ENCODE measurements at regions not wholly inside any gene's neighbourhood (a gene's known extent, or its start where the extent isn't known, plus 50 kb on each side); places are given as distances from the start of the nearest gene placed in this dataset.

- H3K27me3 ChIP-seq (ENCODE audit: low read length) = no peaks in the 10 kb centered on the region
- H3F3A ChIP-seq (ENCODE audit: insufficient read depth) = no peaks in the 10 kb centered on the region
- no peak overlapping the region for H3K27ac ChIP-seq (ENCODE audit: low read depth, low read length)
- TF ChIP-seq CTCF (IDR thresholded peaks at IDR 0.05; ENCODE audit: insufficient read depth, low read length, poor library complexity, severe bottlenecking) = no peak
- no peak for TF ChIP-seq EZH2phosphoT487 (conservative IDR thresholded peaks at IDR 0.05; ENCODE audit: low read length)
- no peaks in the 10 kb centered on the region for H3K9me3 ChIP-seq (ENCODE audit: insufficient read depth, low read length)
- H4K20me1 ChIP-seq (ENCODE audit: low read depth, low read length) = no peaks in the 10 kb centered on the region
- no peaks in the 10 kb centered on the region for H3K9me2 ChIP-seq (replicated peaks; ENCODE audit: insufficient read depth, low read length)
- H3K79me2 ChIP-seq (ENCODE audit: insufficient read depth, low read length) = no peaks in the 10 kb centered on the region
- H3K36me3 ChIP-seq (ENCODE audit: low read length) = no peaks in the 10 kb centered on the region
- H3K9ac ChIP-seq (ENCODE audit: low read length) = no peak overlapping the region
- H3K4me3 ChIP-seq (ENCODE audit: insufficient read depth, low read length, poor library complexity, severe bottlenecking) = no peak overlapping the region
- no peak overlapping the region for H2AFZ ChIP-seq (ENCODE audit: low read depth, low read length, severe bottlenecking)
- H3K4me2 ChIP-seq (ENCODE audit: low read depth, low read length, poor library complexity, severe bottlenecking) = no peak overlapping the region
Observed at GRCh38 chr1:218828125-218828650, 345.5 kb upstream of the LYPLAL1 start.

- no peaks in the 10 kb centered on the region for H3K27me3 ChIP-seq (ENCODE audit: low read length)
- no peaks in the 10 kb centered on the region for H3K36me3 ChIP-seq (ENCODE audit: low read length)
- H3K9ac ChIP-seq (ENCODE audit: low read length) = no peak overlapping the region
- H3K9me2 ChIP-seq (replicated peaks; ENCODE audit: insufficient read depth, low read length) = no peaks in the 10 kb centered on the region
- no peak overlapping the region for H3K4me2 ChIP-seq (ENCODE audit: low read depth, low read length, poor library complexity, severe bottlenecking)
- H4K20me1 ChIP-seq (ENCODE audit: low read depth, low read length) = no peaks in the 10 kb centered on the region
- H3K27ac ChIP-seq (ENCODE audit: low read depth, low read length) = no peak overlapping the region
- H3K4me3 ChIP-seq (ENCODE audit: insufficient read depth, low read length, poor library complexity, severe bottlenecking) = no peak overlapping the region
- TF ChIP-seq EZH2phosphoT487 (conservative IDR thresholded peaks at IDR 0.05; ENCODE audit: low read length) = no peak
- TF ChIP-seq CTCF (IDR thresholded peaks at IDR 0.05; ENCODE audit: insufficient read depth, low read length, poor library complexity, severe bottlenecking) = no peak
- no peak overlapping the region for H2AFZ ChIP-seq (ENCODE audit: low read depth, low read length, severe bottlenecking)
- no peaks in the 10 kb centered on the region for H3K9me3 ChIP-seq (ENCODE audit: insufficient read depth, low read length)
- H3K79me2 ChIP-seq (ENCODE audit: insufficient read depth, low read length) = no peaks in the 10 kb centered on the region
- H3F3A ChIP-seq (ENCODE audit: insufficient read depth) = no peaks in the 10 kb centered on the region
Observed at GRCh38 chr1:218829097-218829496, 344.6 kb upstream of the LYPLAL1 start.

DNA sequence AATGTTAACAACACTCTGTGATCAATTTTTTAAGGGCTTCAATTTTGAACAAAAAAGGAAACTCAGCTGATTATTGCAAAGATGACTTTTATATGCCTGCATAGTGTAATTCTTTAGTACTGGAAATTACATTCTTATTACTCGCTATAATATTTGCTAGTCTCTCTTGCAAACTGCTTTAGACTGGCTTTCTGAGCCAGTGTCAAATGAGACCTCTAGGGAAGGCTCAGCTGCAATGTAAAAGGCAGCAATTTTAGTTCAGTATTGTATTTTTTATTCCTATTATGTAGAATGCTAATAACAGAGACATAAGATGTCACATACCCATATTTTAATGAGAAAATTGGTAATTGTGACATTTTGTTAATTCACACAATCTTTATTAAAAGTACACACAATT lies 338.1 kb upstream of the LYPLAL1 start:
- TF ChIP-seq CTCF (IDR thresholded peaks at IDR 0.05; ENCODE audit: insufficient read depth, low read length, poor library complexity, severe bottlenecking) = no peak
- no peak for TF ChIP-seq EZH2phosphoT487 (conservative IDR thresholded peaks at IDR 0.05; ENCODE audit: low read length)
- no peaks in the 10 kb centered on the region for H3F3A ChIP-seq (ENCODE audit: insufficient read depth)
- H3K27me3 ChIP-seq (ENCODE audit: low read length) = no peaks in the 10 kb centered on the region
- no peaks in the 10 kb centered on the region for H3K9me3 ChIP-seq (ENCODE audit: insufficient read depth, low read length)
- no peaks in the 10 kb centered on the region for H4K20me1 ChIP-seq (ENCODE audit: low read depth, low read length)
- no peak overlapping the region for H3K27ac ChIP-seq (ENCODE audit: low read depth, low read length)
- H3K9me2 ChIP-seq (replicated peaks; ENCODE audit: insufficient read depth, low read length) = no peaks in the 10 kb centered on the region
- H3K9ac ChIP-seq (ENCODE audit: low read length) = no peak overlapping the region
- no peaks in the 10 kb centered on the region for H3K79me2 ChIP-seq (ENCODE audit: insufficient read depth, low read length)
- H3K4me3 ChIP-seq (ENCODE audit: insufficient read depth, low read length, poor library complexity, severe bottlenecking) = no peak overlapping the region
- H3K36me3 ChIP-seq (ENCODE audit: low read length) = no peaks in the 10 kb centered on the region
- H3K4me2 ChIP-seq (ENCODE audit: low read depth, low read length, poor library complexity, severe bottlenecking) = no peak overlapping the region
- H2AFZ ChIP-seq (ENCODE audit: low read depth, low read length, severe bottlenecking) = no peak overlapping the region
